ENCODE measurements at regions not wholly inside any gene's neighbourhood (a gene's known extent, or its start where the extent isn't known, plus 50 kb on each side); places are given as distances from the start of the nearest gene placed in this dataset.

DNA sequence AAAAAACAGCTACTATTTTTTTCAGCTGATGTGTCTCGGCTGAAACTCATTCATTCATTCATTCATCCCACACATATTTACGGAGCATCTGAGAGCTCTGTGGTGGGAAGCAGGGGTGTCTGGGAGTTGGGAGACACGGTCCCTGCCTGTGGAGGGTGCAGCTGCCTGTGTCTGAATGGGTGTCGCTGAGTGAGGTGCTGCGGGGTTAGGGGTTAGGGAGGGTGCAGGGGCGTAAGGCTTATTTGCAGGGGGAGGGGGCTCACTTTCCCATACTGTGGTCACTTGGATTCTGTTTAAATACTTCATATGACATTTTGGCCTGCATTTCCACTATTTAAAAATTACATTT is 89.4 kb upstream of the ASB18 start:
- H3K4me2 ChIP-seq (ENCODE audit: low read depth, low read length, poor library complexity, severe bottlenecking) = no peak overlapping the region
- no peak overlapping the region for H3K4me3 ChIP-seq (ENCODE audit: insufficient read depth, low read length, poor library complexity, severe bottlenecking)
- H3K9ac ChIP-seq (ENCODE audit: low read length) = no peak overlapping the region
- TF ChIP-seq, protein P1, sequence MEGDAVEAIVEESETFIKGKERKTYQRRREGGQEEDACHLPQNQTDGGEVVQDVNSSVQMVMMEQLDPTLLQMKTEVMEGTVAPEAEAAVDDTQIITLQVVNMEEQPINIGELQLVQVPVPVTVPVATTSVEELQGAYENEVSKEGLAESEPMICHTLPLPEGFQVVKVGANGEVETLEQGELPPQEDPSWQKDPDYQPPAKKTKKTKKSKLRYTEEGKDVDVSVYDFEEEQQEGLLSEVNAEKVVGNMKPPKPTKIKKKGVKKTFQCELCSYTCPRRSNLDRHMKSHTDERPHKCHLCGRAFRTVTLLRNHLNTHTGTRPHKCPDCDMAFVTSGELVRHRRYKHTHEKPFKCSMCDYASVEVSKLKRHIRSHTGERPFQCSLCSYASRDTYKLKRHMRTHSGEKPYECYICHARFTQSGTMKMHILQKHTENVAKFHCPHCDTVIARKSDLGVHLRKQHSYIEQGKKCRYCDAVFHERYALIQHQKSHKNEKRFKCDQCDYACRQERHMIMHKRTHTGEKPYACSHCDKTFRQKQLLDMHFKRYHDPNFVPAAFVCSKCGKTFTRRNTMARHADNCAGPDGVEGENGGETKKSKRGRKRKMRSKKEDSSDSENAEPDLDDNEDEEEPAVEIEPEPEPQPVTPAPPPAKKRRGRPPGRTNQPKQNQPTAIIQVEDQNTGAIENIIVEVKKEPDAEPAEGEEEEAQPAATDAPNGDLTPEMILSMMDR (IDR thresholded peaks at IDR 0.05; ENCODE audit: insufficient read depth, low read length, poor library complexity, severe bottlenecking) = no peak
- TF ChIP-seq EZH2phosphoT487 (conservative IDR thresholded peaks at IDR 0.05; ENCODE audit: low read length) = no peak
- no peak overlapping the region for H3K27ac ChIP-seq (ENCODE audit: low read depth, low read length)
- H4K20me1 ChIP-seq (ENCODE audit: low read depth, low read length) = no peaks in the 10 kb centered on the region
- no peaks in the 10 kb centered on the region for H3F3A ChIP-seq (ENCODE audit: insufficient read depth)
- no peaks in the 10 kb centered on the region for H3K27me3 ChIP-seq (ENCODE audit: low read length)
- H3K9me3 ChIP-seq (ENCODE audit: insufficient read depth, low read length) = no peaks in the 10 kb centered on the region
- no peaks in the 10 kb centered on the region for H3K9me2 ChIP-seq (replicated peaks; ENCODE audit: insufficient read depth, low read length)
- H3K36me3 ChIP-seq (ENCODE audit: low read length) = no peaks in the 10 kb centered on the region
- no peaks in the 10 kb centered on the region for H3K79me2 ChIP-seq (ENCODE audit: insufficient read depth, low read length)
- no peak overlapping the region for H2AFZ ChIP-seq (ENCODE audit: low read depth, low read length, severe bottlenecking)

DNA sequence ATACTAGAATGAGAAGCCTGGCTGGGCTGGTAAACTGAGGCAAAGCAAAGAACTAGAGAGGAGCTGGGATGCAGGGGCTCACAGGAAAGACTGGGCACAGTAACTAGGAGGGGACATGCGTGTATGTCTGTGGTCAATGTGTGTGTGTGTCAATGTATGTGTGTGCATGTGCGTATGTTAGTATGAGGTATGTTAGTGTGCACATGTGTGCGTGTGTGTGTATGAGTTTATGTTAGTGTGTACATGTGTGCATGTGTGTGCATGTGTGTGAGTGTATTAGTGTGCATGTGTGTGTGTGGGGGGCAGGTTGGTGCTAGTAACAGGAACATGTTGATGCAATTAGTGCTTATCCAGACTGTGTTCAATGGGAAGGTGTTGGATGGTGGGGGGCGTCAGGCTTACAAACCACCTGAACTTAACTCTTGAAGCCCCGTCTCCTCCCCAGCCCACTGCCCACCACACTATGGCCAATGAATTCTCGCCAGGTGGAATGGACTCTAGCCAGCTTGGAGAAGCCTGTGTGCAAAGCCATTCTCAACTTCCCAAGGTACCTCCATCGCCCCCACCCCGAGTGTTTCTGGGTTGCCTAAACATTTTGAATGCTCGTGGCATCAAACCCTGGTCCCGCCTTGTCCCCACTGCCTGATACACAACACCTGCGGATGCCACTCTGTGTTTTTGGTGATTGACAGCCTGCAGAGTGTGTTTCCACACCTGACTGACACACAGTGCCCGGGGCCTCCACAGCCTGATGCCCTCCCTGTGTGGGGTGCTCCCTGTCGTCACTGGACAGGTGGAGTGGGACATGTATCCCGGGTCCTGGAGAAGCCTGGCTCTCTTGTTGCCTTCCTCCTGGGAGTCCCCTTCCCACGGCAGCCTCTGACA is 90.1 kb upstream of the ASB18 start:
- Histone ChIP-seq H3K9ac (ENCODE audit: low read length) (no peak overlapping the region), H3K27me3 (ENCODE audit: low read length) (no peaks in the 10 kb centered on the region)
- no peak for TF ChIP-seq EZH2phosphoT487 (conservative IDR thresholded peaks at IDR 0.05; ENCODE audit: low read length)
- TF ChIP-seq, protein P1 (IDR thresholded peaks at IDR 0.05; ENCODE audit: insufficient read depth, low read length, poor library complexity, severe bottlenecking) = no peak

DNA sequence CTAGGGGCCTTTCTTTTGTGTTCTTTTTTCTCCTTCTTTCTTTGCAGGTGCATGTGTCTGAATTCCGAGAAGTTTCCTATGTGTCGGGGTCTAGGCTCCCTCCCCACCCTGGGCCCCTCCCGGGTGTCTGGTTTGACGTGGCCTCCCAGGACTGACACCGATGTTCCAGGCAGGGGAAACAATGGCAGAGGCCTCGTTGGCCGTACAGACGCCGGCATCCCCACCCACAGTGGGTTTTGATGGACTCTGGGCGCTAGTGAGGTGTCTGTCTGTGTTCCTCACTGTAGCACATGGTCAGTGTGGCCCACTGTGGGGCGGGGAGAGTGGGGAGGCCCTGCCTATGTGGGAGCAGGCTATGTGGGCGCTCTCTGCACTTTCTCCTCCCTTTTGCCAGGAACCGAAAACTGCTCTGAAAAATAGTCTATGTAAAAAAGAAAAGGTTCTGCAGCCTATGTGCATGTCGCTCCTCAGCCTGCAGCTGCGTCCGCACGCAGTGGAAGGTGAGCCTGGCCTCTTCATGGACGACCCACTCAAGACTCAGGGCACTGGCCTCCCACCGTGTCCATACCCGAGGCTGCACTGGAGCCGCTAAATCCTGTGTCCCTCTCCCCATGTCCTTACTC is 90.9 kb upstream of the ASB18 start:
- H4K20me1 ChIP-seq (ENCODE audit: low read depth, low read length) = no peaks in the 10 kb centered on the region
- H3K4me2 ChIP-seq (ENCODE audit: low read depth, low read length, poor library complexity, severe bottlenecking) = no peak overlapping the region
- H3K9me2 ChIP-seq (replicated peaks; ENCODE audit: insufficient read depth, low read length) = no peaks in the 10 kb centered on the region
- no peaks in the 10 kb centered on the region for H3K36me3 ChIP-seq (ENCODE audit: low read length)
- H3K79me2 ChIP-seq (ENCODE audit: insufficient read depth, low read length) = no peaks in the 10 kb centered on the region
- no peak overlapping the region for H2AFZ ChIP-seq (ENCODE audit: low read depth, low read length, severe bottlenecking)
- no peaks in the 10 kb centered on the region for H3K9me3 ChIP-seq (ENCODE audit: insufficient read depth, low read length)
- TF ChIP-seq, protein P1 (IDR thresholded peaks at IDR 0.05; ENCODE audit: insufficient read depth, low read length, poor library complexity, severe bottlenecking) = no peak
- TF ChIP-seq EZH2phosphoT487 (conservative IDR thresholded peaks at IDR 0.05; ENCODE audit: low read length) = no peak
- no peak overlapping the region for H3K27ac ChIP-seq (ENCODE audit: low read depth, low read length)
- H3K27me3 ChIP-seq (ENCODE audit: low read length) = no peaks in the 10 kb centered on the region
- H3F3A ChIP-seq (ENCODE audit: insufficient read depth) = no peaks in the 10 kb centered on the region
- H3K4me3 ChIP-seq (ENCODE audit: insufficient read depth, low read length, poor library complexity, severe bottlenecking) = no peak overlapping the region
- H3K9ac ChIP-seq (ENCODE audit: low read length) = no peak overlapping the region

More for the DNA sequence above, 90.1 kb upstream of the ASB18 start:
- Histone ChIP-seq H3K79me2 (ENCODE audit: insufficient read depth, low read length) (no peaks in the 10 kb centered on the region), H3K4me2 (ENCODE audit: low read depth, low read length, poor library complexity, severe bottlenecking) (no peak overlapping the region), H3K36me3 (ENCODE audit: low read length) (no peaks in the 10 kb centered on the region), H2AFZ (ENCODE audit: low read depth, low read length, severe bottlenecking) (no peak overlapping the region), H4K20me1 (ENCODE audit: low read depth, low read length) (no peaks in the 10 kb centered on the region), H3F3A (ENCODE audit: insufficient read depth) (no peaks in the 10 kb centered on the region), H3K4me3 (ENCODE audit: insufficient read depth, low read length, poor library complexity, severe bottlenecking) (no peak overlapping the region), H3K9me2 (replicated peaks; ENCODE audit: insufficient read depth, low read length) (no peaks in the 10 kb centered on the region), H3K27ac (ENCODE audit: low read depth, low read length) (no peak overlapping the region), H3K9me3 (ENCODE audit: insufficient read depth, low read length) (no peaks in the 10 kb centered on the region)
